PC-3 (cell line): ENCODE measurements at regions not wholly inside any gene's neighbourhood (a gene's known extent, or its start where the extent isn't known, plus 50 kb on each side); places are given as distances from the start of the nearest gene placed in this dataset.

ENCODE experiments used
- ATAC-seq: fragments of 200-7000 bp; cut with Tn5 transposase; 2 replicates; pipeline ENCODE4 v1.9.1; 2020; ENCODE audit warnings: mild to moderate bottlenecking, moderate library complexity
- BruUV-seq: library from RNA; stranded (reverse); fragments of 400-500 nt; replicated peaks from 2 replicates; lab custom pipeline; 2021; lab: Mats Ljungman, UMichigan
- CTCF ChIA-PET: fragments of 300-600 bp; sonication (Branson Sonifier 250); formaldehyde crosslinking; loops from one replicate; lab custom pipeline; 2022; ENCODE audit warnings: antibody characterized with exemption; lab: Charles Lee
- POLR2A ChIA-PET: fragments of 300-600 bp; sonication (Branson Sonifier 250); formaldehyde crosslinking; loops from one replicate; lab custom pipeline; 2022; ENCODE audit warnings: antibody characterized with exemption; ENCODE audit not compliant: unreplicated experiment; lab: Charles Lee
- DNase-seq: peaks from one replicate; pipeline ENCODE4 v3.0.0-alpha.2; 2015
- H2AFZ ChIP-seq: fragments of 300-600 bp; sonication (generic); 2 replicates; pipeline ENCODE4 v1.6.0; 2016; ENCODE audit warnings: antibody characterized with exemption, low read length
- H3F3A ChIP-seq: fragments of 300-600 bp; sonication (generic); one replicate; pipeline ENCODE4 v1.6.0; 2017; ENCODE audit warnings: antibody characterized with exemption, low read length, control low read depth, mild to moderate bottlenecking; ENCODE audit not compliant: unreplicated experiment
- H3K27ac ChIP-seq: fragments of 300-600 bp; sonication (generic); 2 replicates; pipeline ENCODE4 v1.5.1; 2016; ENCODE audit warnings: mild to moderate bottlenecking, low read length
- H3K27me3 ChIP-seq: fragments of 300-600 bp; sonication (generic); 2 replicates; pipeline ENCODE4 v1.6.1; 2016; ENCODE audit warnings: low read length, mixed read lengths
- H3K36me3 ChIP-seq: fragments of 300-600 bp; sonication (generic); 2 replicates; pipeline ENCODE4 v1.6.1; 2016; ENCODE audit warnings: low read depth, mixed run types, low read length, mixed read lengths
- H3K4me1 ChIP-seq: fragments of 300-600 bp; sonication (generic); 2 replicates; pipeline ENCODE4 v1.5.1; 2016; ENCODE audit warnings: low read length; ENCODE audit not compliant: insufficient read depth
- H3K4me2 ChIP-seq: fragments of 300-600 bp; sonication (generic); 2 replicates; pipeline ENCODE4 v1.6.0; 2016; ENCODE audit warnings: low read length
- H3K4me3 ChIP-seq: fragments of 300-600 bp; sonication (generic); 2 replicates; pipeline ENCODE4 v1.5.1; 2016; ENCODE audit warnings: mild to moderate bottlenecking, low read length, mixed read lengths
- H3K79me2 ChIP-seq: fragments of 300-600 bp; sonication (generic); 2 replicates; pipeline ENCODE4 v1.6.1; 2017; ENCODE audit warnings: low read length, mixed read lengths
- H3K9ac ChIP-seq: fragments of 300-600 bp; sonication (generic); 2 replicates; pipeline ENCODE4 v1.6.0; 2016; ENCODE audit warnings: mild to moderate bottlenecking, low read length
- H3K9me2 ChIP-seq: fragments of 300-600 bp; sonication (generic); replicated peaks from 2 replicates; pipeline ENCODE4 v1.6.1; 2016; ENCODE audit warnings: mixed run types, low read length, mixed read lengths
- H3K9me3 ChIP-seq: fragments of 300-600 bp; sonication (generic); 2 replicates; pipeline ENCODE4 v1.6.1; 2016; ENCODE audit warnings: low read length, mixed read lengths
- H4K20me1 ChIP-seq: fragments of 300-600 bp; sonication (generic); 2 replicates; pipeline ENCODE4 v1.6.1; 2016; ENCODE audit warnings: low read length, mixed read lengths
- EZH2 ChIP-seq: fragments of 300-600 bp; sonication (generic); IDR thresholded peaks from one replicate; pipeline ENCODE4 v1.6.1; 2017; ENCODE audit warnings: antibody characterized with exemption, mild to moderate bottlenecking, low read length; ENCODE audit not compliant: unreplicated experiment
- EZH2phosphoT487 ChIP-seq: fragments of 300-600 bp; sonication (generic); IDR thresholded peaks from 2 replicates; pipeline ENCODE4 v1.6.1; 2018; ENCODE audit warnings: mild to moderate bottlenecking, antibody characterized with exemption, low read length, borderline replicate concordance
- intact Hi-C: fragments of 100-400 bp; cut with micrococcal nuclease; formaldehyde crosslinking; loops from 2 replicates; pipeline ENCODE4 v1.9.0; 2023
- TF ChIP-seq, protein P1 (sequence below): fragments of 300-600 bp; sonication (generic); conservative IDR thresholded peaks from 2 replicates; pipeline ENCODE4 v1.5.1; 2017; ENCODE audit warnings: antibody characterized with exemption, low read depth, mild to moderate bottlenecking, low read length

DNA sequence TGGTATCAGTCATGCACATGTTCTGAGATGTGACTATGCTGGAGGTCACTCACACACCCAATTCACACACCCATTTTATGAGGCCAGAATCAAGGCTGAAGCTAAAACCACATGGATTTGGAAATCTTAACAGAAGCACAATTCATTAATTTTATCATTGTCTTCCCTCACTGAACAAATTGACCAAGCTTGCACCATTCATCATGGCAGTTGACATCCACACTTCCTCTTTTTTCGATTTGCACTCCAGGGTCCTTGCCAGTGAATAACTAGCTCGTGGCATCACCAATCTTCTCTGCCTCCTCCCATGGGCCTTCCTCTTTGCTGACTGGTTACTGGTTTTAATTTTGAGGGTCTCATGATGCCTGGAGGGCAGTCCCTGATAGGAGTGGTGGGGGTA lies 123.0 kb upstream of the ASIC2 start:
- TF ChIP-seq EZH2, result no peak
- TF ChIP-seq EZH2phosphoT487, result no peak
- TF ChIP-seq, protein P1, sequence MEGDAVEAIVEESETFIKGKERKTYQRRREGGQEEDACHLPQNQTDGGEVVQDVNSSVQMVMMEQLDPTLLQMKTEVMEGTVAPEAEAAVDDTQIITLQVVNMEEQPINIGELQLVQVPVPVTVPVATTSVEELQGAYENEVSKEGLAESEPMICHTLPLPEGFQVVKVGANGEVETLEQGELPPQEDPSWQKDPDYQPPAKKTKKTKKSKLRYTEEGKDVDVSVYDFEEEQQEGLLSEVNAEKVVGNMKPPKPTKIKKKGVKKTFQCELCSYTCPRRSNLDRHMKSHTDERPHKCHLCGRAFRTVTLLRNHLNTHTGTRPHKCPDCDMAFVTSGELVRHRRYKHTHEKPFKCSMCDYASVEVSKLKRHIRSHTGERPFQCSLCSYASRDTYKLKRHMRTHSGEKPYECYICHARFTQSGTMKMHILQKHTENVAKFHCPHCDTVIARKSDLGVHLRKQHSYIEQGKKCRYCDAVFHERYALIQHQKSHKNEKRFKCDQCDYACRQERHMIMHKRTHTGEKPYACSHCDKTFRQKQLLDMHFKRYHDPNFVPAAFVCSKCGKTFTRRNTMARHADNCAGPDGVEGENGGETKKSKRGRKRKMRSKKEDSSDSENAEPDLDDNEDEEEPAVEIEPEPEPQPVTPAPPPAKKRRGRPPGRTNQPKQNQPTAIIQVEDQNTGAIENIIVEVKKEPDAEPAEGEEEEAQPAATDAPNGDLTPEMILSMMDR, result no peak
- H3K4me2 ChIP-seq, result no peak overlapping the region
- DNase-seq (no peak), ATAC-seq (no peak)
- no peak overlapping the region for H2AFZ ChIP-seq
- H3K79me2 ChIP-seq, result no peaks in the 10 kb centered on the region
- intact Hi-C loops, result no loop called here
- H3K27ac ChIP-seq, result no peak overlapping the region
- 0 out of 2 replicates have a peak, but pooled peaks cover 5% of the 10 kb centered on the region for H3K27me3 ChIP-seq
- no peaks in the 10 kb centered on the region for H3K9me2 ChIP-seq
- BruUV-seq, result no TSS peak
- H3K4me3 ChIP-seq, result no peak overlapping the region
- no peaks in the 10 kb centered on the region for H3K4me1 ChIP-seq
- H3K9ac ChIP-seq, result no peak overlapping the region
- no peaks in the 10 kb centered on the region for H4K20me1 ChIP-seq
- CTCF ChIA-PET, result no interaction called here
- H3K9me3 ChIP-seq, result no peaks in the 10 kb centered on the region
- POLR2A ChIA-PET, result no interaction called here
- no peaks in the 10 kb centered on the region for H3K36me3 ChIP-seq
- no peaks in the 10 kb centered on the region for H3F3A ChIP-seq

DNA sequence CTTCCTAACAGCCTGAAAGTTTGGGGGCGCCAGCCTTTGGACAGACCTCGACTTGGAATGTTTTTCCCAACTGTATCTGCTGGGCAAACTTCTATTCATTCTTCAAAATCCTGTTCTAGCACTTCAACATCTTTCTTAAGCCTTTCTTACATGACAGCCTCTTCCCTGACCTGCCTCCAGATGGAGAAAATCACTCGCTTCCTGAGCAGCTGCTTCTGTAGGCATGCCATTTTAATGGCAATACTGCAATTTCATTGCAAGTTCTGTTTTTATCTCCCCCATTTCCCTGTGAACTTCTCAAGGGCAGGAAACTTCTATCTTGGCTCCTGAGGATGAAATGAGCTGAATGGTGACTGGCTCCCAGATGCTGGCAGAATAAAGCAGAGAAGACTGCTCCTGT lies 128.8 kb upstream of the ASIC2 start:
- Histone ChIP-seq H3K79me2 (no peaks in the 10 kb centered on the region), H2AFZ (no peak overlapping the region), H3K4me1 (no peaks in the 10 kb centered on the region), H3K4me2 (no peak overlapping the region), H3K9me2 (no peaks in the 10 kb centered on the region), H3K4me3 (no peak overlapping the region), H3K9ac (no peak overlapping the region), H3K9me3 (no peaks in the 10 kb centered on the region), H3F3A (no peaks in the 10 kb centered on the region), H3K36me3 (no peaks in the 10 kb centered on the region), H3K27me3 (0 out of 2 replicates have a peak, but pooled peaks cover 2% of the 10 kb centered on the region), H3K27ac (no peak overlapping the region), H4K20me1 (no peaks in the 10 kb centered on the region)
- POLR2A ChIA-PET, result no interaction called here
- CTCF ChIA-PET, result no interaction called here
- ATAC-seq (no peak), DNase-seq (no peak)
- TF ChIP-seq EZH2phosphoT487 (no peak), EZH2 (no peak)
- TF ChIP-seq, protein P1, result no peak
- BruUV-seq, result no TSS peak
- intact Hi-C loops, result no loop called here

DNA sequence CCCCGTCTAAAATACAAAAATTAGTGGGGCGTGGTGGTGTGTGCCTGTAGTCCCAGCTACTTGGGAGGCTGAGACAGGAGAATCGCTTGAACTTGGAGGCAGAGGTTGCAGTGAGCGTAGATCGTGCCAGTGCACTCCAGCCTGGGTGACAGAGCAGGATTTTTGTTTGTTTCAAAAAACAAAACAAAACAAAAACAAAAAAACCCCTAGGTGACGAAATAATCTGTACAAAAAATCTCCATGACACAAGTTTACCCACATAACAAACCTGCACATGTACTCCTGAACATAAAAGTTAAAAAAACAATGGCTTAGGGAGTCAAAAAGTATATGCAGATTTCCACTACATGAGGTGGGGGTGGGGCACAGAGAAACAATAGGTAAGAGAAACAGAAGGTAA lies 140.5 kb upstream of the ASIC2 start:
- H3F3A ChIP-seq, result no peaks in the 10 kb centered on the region
- CTCF ChIA-PET, result no interaction called here
- no peaks in the 10 kb centered on the region for H3K9me2 ChIP-seq
- no peak overlapping the region for H3K27ac ChIP-seq
- H3K9me3 ChIP-seq, result no peaks in the 10 kb centered on the region
- TF ChIP-seq EZH2 (no peak), EZH2phosphoT487 (no peak)
- TF ChIP-seq, protein P1, result no peak
- H2AFZ ChIP-seq, result no peak overlapping the region
- ATAC-seq (no peak), DNase-seq (no peak)
- no peaks in the 10 kb centered on the region for H3K27me3 ChIP-seq
- POLR2A ChIA-PET, result no interaction called here
- intact Hi-C loops, result no loop called here
- BruUV-seq, result no TSS peak
- H3K4me2 ChIP-seq, result no peak overlapping the region
- no peaks in the 10 kb centered on the region for H4K20me1 ChIP-seq
- no peaks in the 10 kb centered on the region for H3K36me3 ChIP-seq
- H3K4me3 ChIP-seq, result no peak overlapping the region
- H3K79me2 ChIP-seq, result no peaks in the 10 kb centered on the region
- H3K4me1 ChIP-seq, result no peaks in the 10 kb centered on the region
- no peak overlapping the region for H3K9ac ChIP-seq
